ENCODE measurements at regions not wholly inside any gene's neighbourhood (a gene's known extent, or its start where the extent isn't known, plus 50 kb on each side); places are given as distances from the start of the nearest gene placed in this dataset.
"Not testable (repeated sequence)": the region's sequence is repeated elsewhere in the genome, so short reads cannot be mapped to it uniquely, and the experiment has no call there.

DNA sequence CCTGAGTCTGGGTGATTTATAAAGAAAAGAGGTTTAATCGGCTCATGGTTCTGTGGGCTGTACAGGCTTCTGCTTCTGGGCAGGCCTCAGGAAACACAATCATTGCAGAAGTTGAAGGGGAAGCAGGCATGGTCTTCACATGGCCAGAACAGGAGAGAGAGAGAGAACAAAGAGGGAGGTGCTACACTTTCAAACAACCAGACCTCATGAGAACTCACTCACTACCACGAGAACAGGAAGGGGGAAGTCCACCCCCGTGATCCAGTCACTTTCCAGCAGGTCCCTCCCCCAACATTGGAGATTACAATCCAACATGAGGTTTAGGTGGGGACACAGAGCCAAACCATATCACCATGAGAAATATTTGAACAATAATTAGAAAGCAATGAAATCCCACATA is 222.9 kb downstream of the FAM72C start:
- Histone ChIP-seq H3K4me1 (ENCODE audit: insufficient read depth, low read length) (no peaks in the 10 kb centered on the region), H3K27me3 (ENCODE audit: insufficient read depth, low read length) (no peaks in the 10 kb centered on the region), H3K4me3 (ENCODE audit: low read length) (no peak overlapping the region), H3K9me3 (ENCODE audit: low read depth, low read length) (no peaks in the 10 kb centered on the region)

DNA sequence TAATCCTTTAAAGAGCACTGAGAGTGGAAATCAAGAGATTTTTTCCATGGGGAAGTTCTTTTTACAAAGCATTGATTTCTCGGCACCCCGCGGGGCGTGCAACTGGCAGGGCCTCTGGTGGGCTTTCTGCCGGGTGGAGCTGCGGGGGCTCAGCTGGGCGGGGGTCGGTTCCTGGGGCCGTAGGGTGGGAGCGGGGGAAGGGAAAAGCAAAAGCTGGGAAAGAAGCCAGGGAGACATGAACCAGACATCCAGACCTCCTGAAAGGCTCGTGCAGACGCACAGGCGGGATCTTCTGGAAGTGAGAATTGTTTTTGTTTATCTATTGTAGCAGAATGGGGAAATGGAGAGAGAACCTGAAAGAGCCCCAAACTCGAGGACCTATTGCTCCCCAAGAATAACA is 235.2 kb downstream of the FAM72C start:
- peaks cover 24% of the 10 kb centered on the region for H3K27me3 ChIP-seq (ENCODE audit: insufficient read depth, low read length)
- H3K9me3 ChIP-seq (ENCODE audit: low read depth, low read length): no peaks in the 10 kb centered on the region
- H3K4me3 ChIP-seq (ENCODE audit: low read length): no peak overlapping the region
- H3K4me1 ChIP-seq (ENCODE audit: insufficient read depth, low read length): no peaks in the 10 kb centered on the region

DNA sequence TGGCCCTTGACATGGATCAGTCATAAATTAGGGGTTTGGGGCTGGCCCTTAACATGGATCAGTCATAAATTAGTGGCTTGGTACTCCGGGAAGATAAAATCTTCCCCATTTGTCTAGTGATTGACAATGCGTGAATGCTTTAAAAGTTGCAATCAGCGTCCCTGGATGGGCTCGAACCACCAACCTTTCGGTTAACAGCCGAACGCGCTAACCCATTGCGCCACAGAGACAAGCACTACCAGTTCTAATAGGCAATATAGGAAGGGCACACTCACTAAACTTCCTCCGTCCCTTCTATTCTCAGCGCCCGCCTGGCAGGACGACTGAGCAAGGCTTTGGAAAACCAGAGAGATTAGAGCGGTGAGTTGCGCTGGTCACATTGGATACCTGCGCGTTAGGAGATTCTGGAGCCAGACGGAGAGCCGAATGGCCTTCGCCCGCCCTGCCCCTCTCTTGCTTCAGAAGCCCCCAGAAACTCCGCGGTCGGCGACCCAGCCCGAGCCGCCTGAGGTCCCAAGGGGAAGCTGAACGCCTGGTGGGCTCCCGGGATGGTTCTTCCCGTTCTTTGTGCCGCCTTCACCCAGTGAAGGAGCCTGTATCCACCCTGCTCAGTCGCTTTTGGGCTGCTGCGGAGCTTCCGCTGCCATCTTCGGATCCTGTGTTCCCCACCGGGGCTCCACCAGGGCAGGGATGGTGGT is 235.9 kb downstream of the FAM72C start:
- H3K4me3 ChIP-seq (ENCODE audit: low read length): no peak overlapping the region
- peaks cover 28% of the 10 kb centered on the region for H3K27me3 ChIP-seq (ENCODE audit: insufficient read depth, low read length)
- H3K9me3 ChIP-seq (ENCODE audit: low read depth, low read length): no peaks in the 10 kb centered on the region
- H3K4me1 ChIP-seq (ENCODE audit: insufficient read depth, low read length): no peaks in the 10 kb centered on the region

DNA sequence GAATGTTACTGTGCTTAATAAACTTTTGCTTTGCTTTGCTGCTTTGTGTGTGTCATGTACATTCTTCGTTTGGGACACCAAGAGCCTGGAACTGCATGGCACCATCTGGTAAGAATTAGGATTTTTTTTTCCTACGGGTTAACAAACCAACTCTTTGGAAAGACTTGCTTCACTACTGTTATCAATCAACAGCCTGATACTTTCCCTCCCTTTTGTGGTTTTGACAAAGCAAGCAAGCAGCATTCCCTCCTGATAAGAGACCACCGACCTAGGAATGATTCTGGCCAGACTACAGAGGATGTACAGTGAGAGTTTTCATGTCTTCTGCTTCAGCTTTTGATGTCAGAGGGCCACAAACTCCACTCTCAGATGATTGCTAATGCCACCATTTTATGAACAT is 237.5 kb downstream of the FAM72C start:
- not testable (repeated sequence) for H3K4me1 ChIP-seq (ENCODE audit: insufficient read depth, low read length); H3K9me3 ChIP-seq (ENCODE audit: low read depth, low read length); H3K4me3 ChIP-seq (ENCODE audit: low read length)
- peaks cover 30% of the 10 kb centered on the region for H3K27me3 ChIP-seq (ENCODE audit: insufficient read depth, low read length)

DNA sequence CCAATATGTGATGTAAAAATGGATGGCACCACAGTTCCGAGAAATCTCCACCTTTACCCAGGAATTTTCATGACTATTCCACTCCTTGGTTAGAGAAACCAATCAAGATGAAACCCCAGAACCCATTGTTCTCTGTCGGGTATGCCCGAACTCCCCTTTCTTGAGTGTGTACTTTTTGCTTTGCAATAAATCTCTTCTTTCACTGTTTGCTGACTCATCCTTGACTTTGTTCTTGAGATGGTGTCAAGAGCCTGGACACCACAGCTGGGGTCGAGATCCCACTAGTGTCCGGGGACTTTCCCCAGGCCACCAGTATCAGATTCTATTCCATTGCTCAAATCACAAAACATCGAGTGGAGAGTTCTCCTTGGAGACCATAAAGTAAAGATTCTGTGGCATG is 240.9 kb downstream of the FAM72C start:
- not testable (repeated sequence) for H3K9me3 ChIP-seq (ENCODE audit: low read depth, low read length); H3K4me1 ChIP-seq (ENCODE audit: insufficient read depth, low read length); H3K4me3 ChIP-seq (ENCODE audit: low read length)
- H3K27me3 ChIP-seq (ENCODE audit: insufficient read depth, low read length): peaks cover 28% of the 10 kb centered on the region

DNA sequence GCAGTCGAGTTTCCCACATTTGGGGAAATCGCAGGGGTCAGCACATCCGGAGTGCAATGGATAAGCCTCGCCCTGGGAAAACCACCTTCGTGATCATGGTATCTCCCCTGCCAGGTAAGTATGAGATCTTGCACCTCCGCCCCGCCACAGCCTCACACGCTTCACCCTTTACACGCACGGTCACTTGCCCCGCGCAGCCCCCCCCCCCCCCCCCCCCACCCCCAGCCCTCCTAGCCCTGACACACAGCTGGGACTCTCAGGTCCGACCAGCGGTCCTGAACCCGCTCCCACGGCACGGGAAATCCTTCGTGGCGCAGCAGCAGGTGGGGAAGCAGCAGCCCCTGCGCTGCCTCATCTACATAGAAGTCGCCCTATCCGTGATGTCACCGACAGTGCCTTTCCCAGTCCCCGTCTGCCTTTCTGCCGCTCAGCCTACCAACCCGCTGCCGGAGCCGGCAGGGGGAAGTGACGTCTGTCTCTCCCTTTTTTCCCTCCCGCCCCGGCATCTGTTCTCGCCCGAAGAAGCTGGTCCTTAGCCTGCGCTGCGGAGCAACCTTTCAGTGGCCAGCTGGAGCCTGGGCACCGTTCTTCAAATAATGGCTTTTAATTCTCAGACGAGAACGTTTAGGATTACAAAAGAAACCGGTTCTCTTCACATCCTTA is 242.2 kb downstream of the FAM72C start:
- peaks cover 26% of the 10 kb centered on the region for H3K27me3 ChIP-seq (ENCODE audit: insufficient read depth, low read length)
- not testable (repeated sequence) for H3K4me1 ChIP-seq (ENCODE audit: insufficient read depth, low read length); H3K4me3 ChIP-seq (ENCODE audit: low read length); H3K9me3 ChIP-seq (ENCODE audit: low read depth, low read length)

DNA sequence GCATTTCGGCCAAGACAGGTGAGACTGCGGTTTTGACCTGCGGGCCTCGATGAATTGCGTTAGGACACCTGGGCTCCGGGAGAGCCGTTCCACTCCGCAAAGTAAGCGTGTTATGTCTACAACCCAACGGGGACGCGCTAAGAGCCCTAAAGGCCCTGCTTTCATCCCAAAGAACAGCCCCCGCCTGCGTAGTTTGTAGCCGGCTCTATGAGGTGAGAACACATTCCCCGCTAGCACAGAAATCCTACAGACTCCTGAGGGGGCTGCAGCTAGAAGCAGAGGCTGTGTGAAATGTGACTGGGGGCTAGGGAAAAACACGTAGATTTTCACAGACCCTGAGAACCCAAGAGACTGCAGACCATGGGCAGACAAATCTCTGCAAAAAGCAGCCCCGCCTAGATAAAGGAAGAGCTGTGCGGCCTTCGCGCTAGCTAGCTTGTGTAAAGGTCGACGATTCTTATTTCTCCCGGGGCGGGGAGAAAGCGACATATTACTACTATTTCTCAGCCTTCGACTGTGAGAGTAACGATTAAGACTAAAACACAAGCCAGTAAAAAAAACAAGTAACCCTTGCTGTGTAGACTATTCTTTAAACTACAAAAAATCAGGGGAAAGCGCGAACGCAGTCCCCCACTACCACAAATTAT is 242.9 kb downstream of the FAM72C start:
- not testable (repeated sequence) for H3K4me1 ChIP-seq (ENCODE audit: insufficient read depth, low read length); H3K4me3 ChIP-seq (ENCODE audit: low read length); H3K9me3 ChIP-seq (ENCODE audit: low read depth, low read length)
- H3K27me3 ChIP-seq (ENCODE audit: insufficient read depth, low read length): peaks cover 29% of the 10 kb centered on the region

DNA sequence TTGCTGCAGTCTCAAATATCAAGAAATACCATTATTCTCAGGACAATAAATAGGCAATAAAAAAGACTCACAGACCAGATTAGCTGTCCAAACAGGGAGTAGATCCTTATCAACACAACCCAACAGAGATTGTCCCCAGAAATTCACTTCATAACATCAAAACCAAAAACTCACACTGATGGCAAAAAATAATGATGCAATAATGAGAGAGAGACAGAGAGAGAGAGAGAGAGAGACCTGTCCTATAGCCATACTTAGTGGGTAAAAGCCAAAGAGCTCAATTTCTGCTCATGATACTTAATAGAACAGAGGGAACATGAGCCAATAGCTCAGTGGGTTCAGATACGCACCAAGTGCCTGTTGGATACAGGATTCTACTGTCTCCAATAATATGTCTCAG is 244.5 kb downstream of the FAM72C start:
- H3K4me3 ChIP-seq (ENCODE audit: low read length): no peak overlapping the region
- H3K27me3 ChIP-seq (ENCODE audit: insufficient read depth, low read length): peaks cover 31% of the 10 kb centered on the region

DNA sequence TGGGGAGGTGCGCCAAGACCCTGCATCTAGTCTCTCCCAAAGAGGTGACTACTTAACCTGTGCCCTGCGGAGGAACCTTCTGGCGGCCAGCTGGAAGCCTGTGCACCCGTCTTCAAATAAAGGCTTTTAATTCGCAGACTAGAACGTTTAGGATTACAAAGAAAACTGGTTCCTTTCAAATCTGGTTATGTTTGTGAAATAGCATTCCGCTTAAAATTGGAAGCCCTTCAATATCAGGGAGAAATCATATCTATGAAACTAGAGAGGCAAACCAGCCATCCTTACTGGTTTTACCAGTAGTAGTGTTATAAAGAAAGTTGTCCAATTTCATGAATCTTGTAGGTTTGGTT is 250.8 kb downstream of the FAM72C start:
- H3K4me1 ChIP-seq (ENCODE audit: insufficient read depth, low read length): no peaks in the 10 kb centered on the region
- no peak overlapping the region for H3K4me3 ChIP-seq (ENCODE audit: low read length)
- peaks cover 29% of the 10 kb centered on the region for H3K27me3 ChIP-seq (ENCODE audit: insufficient read depth, low read length)
- no peaks in the 10 kb centered on the region for H3K9me3 ChIP-seq (ENCODE audit: low read depth, low read length)

More for the DNA sequence above, 244.5 kb downstream of the FAM72C start:
- H3K9me3 ChIP-seq (ENCODE audit: low read depth, low read length): no peaks in the 10 kb centered on the region
- no peaks in the 10 kb centered on the region for H3K4me1 ChIP-seq (ENCODE audit: insufficient read depth, low read length)

DNA sequence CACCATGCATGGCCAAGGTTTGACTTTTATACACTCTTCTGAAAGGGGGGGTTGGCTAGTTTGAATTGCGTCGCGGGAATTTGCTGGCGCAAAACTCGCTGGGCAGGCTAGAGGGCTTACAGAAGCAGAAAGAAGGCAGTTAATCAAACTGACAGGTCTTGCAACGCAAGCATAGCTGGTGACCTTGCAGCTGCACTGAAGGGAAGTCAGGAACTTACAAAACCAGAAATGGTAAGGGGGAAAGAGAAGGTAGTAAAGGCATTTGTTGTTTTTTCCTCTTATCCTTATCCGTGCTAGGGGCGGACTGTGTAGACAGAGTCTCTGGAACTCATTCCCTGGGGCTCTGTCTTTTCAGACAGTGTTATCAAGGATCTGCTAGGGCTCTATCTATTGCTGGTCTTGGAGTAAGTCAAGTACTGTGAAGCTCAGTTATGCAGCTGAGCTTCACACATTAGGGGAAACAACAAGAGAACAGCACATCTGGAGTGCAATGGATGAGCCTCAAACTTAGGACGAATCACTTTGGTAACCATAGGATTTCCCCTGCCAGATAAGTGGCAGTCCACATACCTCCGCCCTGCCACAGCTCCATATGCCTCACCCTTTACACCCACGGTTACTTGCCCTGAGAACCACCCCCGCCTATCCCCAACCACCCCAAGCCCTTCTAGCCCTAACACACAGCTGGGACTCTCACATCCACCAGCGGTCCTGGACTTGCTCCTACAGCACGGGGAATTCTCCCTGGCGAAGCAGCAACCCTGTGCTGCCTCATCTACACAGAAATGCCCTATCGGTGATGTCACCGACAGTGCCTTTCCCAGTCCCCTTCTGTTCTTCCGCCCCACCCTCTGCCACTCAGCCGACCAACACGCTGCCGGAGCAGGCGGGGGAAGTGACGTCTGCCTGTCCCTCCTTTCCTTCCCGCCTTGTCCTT is 251.4 kb downstream of the FAM72C start:
- Histone ChIP-seq H3K9me3 (ENCODE audit: low read depth, low read length) (no peaks in the 10 kb centered on the region), H3K27me3 (ENCODE audit: insufficient read depth, low read length) (peaks cover 25% of the 10 kb centered on the region), H3K4me1 (ENCODE audit: insufficient read depth, low read length) (no peaks in the 10 kb centered on the region), H3K4me3 (ENCODE audit: low read length) (no peak overlapping the region)

DNA sequence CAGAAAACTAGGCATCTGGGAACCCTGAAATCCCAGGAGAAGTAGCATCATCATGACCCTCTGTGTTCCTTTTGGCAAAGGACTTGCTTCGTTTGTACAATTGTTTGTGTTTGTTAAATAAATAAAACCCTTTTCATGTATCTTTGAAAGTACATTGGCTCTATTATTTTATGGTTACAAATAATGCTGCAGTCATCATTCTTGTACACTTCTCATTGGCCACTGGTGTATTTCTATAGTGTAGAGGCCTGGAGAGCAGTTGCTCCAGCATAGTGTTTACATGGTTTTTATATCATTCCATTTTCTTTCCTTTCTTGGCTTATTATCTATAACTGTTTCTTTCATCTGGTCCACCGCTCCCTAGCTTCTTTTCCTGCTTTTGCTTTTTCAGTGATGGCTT is 253.3 kb downstream of the FAM72C start:
- Histone ChIP-seq H3K9me3 (ENCODE audit: low read depth, low read length) (no peaks in the 10 kb centered on the region), H3K4me3 (ENCODE audit: low read length) (no peak overlapping the region), H3K4me1 (ENCODE audit: insufficient read depth, low read length) (no peaks in the 10 kb centered on the region), H3K27me3 (ENCODE audit: insufficient read depth, low read length) (peaks cover 21% of the 10 kb centered on the region)

DNA sequence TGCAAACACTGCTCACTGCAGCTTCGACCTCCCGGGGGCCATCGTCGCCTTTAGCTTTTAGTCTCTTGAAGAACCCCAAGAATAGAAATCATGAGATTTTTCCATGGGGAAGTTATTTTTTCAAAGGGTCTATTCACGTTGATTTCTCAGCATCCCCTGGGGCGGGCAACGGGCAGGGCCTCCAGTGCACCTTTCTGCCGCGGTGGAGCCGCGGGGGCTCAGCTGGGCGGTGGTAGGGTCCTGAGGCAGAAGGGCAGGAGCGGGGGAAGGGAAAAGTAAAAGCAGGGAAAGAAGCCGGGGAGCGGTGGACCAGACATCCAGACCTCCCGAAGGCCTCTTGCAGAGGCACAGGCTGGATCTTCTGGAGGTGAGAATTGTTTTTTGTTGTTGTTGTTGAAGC is 253.8 kb downstream of the FAM72C start:
- H3K4me3 ChIP-seq (ENCODE audit: low read length): no peak overlapping the region
- H3K4me1 ChIP-seq (ENCODE audit: insufficient read depth, low read length): no peaks in the 10 kb centered on the region
- peaks cover 21% of the 10 kb centered on the region for H3K27me3 ChIP-seq (ENCODE audit: insufficient read depth, low read length)
- no peaks in the 10 kb centered on the region for H3K9me3 ChIP-seq (ENCODE audit: low read depth, low read length)

DNA sequence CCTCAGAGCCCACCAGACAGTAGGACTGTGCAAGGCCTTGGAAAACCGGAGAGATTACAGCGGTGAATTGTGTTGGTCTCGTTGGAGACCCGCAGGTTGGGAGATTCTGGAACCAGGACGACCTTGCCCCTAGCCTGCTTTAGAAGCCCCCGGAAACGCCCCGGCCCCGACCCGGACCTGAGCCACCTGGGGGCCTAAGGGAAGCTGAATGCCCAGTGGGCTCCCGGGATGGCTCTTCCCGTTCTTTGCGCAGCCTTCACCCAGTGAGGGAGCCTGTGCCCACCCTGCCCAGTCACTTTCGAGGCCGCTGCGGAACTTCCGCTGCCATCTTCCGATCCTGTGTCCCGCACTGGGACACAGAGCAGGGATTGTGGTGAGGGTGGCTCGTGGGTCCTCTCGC is 254.4 kb downstream of the FAM72C start:
- no peak overlapping the region for H3K4me3 ChIP-seq (ENCODE audit: low read length)
- H3K9me3 ChIP-seq (ENCODE audit: low read depth, low read length): no peaks in the 10 kb centered on the region
- H3K27me3 ChIP-seq (ENCODE audit: insufficient read depth, low read length): peaks cover 21% of the 10 kb centered on the region
- H3K4me1 ChIP-seq (ENCODE audit: insufficient read depth, low read length): no peaks in the 10 kb centered on the region

DNA sequence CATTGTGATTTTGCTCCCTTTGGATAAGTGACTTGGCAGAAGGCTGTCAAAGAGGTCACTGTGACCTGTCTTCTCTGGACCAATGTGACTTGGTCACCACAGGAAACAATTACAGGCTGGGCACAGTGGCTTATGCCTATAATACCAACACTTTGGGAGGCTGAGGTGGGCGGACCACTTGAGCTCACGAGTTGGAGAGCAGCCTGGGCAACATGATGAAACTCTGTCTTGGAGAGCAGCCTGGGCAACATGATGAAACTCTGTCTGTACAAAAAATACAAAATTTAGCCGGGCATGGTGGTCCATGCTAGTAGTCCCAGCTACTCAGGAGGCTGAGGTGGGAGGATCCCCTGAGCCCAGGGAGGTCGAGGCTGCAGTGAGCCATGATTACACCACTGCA is 256.9 kb downstream of the FAM72C start:
- H3K9me3 ChIP-seq (ENCODE audit: low read depth, low read length); H3K4me1 ChIP-seq (ENCODE audit: insufficient read depth, low read length); H3K4me3 ChIP-seq (ENCODE audit: low read length): not testable (repeated sequence)
- H3K27me3 ChIP-seq (ENCODE audit: insufficient read depth, low read length): peaks cover 13% of the 10 kb centered on the region

DNA sequence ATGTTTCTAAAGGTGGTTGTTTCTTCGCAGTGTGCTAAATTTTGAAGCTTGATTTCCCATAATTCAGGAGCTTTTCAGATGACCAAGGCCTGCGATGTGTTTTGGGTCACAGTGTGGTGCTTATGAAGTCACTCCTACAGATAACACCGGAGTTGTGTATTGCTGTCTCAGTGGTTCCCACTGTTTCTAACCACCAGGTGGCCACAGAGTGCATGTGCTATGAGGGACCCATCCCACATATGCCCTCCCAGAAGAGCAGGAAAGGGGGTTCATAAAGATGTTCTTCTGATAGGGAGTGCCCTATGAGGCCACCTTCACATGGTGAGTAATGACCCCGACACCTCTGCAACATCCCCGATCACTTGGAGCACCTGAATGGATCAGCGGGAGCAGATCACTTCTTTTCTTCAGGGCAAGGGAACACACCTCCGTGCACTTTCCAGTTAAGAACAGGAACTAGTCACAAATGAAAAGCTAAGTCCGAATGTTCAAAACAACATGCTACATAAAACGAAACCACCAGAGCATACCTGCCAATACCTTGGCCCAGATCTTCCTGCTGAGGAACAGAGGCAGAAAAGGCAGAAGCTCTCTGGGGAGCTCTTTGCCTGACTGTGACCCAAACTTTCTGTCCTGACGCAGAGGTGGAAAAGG is 262.1 kb downstream of the FAM72C start:
- H3K9me3 ChIP-seq (ENCODE audit: low read depth, low read length); H3K4me1 ChIP-seq (ENCODE audit: insufficient read depth, low read length); H3K27me3 ChIP-seq (ENCODE audit: insufficient read depth, low read length): not testable (repeated sequence)

More for the DNA sequence above, 262.1 kb downstream of the FAM72C start:
- not testable (repeated sequence) for H3K4me3 ChIP-seq (ENCODE audit: low read length)

Data from mononuclear cell (primary cell).